Heart right ventricle (tissue), 16 donors: ENCODE measurements at regions not wholly inside any gene's neighbourhood (a gene's known extent, or its start where the extent isn't known, plus 50 kb on each side); places are given as distances from the start of the nearest gene placed in this dataset.

Source experiments
- ATAC-seq, 8 donors: fragments of 200-7000 bp; cut with Tn5 transposase; one replicate each; pipeline ENCODE4 v1.9.1; 2020; ENCODE audit warnings: mild to moderate bottlenecking in 8 of 8, moderate library complexity in 8 of 8, moderate number of reproducible peaks in 1 of 8
- DNase-seq, 2 donors: peaks; one replicate each; pipeline ENCODE4 v3.0.0-alpha.2; 2020
- H3K27ac ChIP-seq, 10 donors: fragments of 200-600 bp; sonication (generic) in 2 of 10; one replicate each; pipeline versions ENCODE4 v1.5.0 to v1.8.0; 2020 to 2022; ENCODE audit warnings: mild to moderate bottlenecking in 3 of 10
- H3K27me3 ChIP-seq, 7 donors: fragments of 200-600 bp; one replicate each; pipeline ENCODE4 v1.8.0; 2021 to 2022; ENCODE audit warnings: mild to moderate bottlenecking in 2 of 7
- H3K36me3 ChIP-seq, 9 donors: fragments of 200-600 bp; sonication (generic) in 1 of 9; one replicate each; pipeline versions ENCODE4 v1.5.0 to v1.8.0; 2020 to 2022; ENCODE audit warnings: mild to moderate bottlenecking in 2 of 9
- H3K4me1 ChIP-seq, 9 donors: fragments of 200-600 bp; sonication (generic) in 1 of 9; one replicate each; pipeline versions ENCODE4 v1.5.0 to v1.8.0; 2020 to 2022; ENCODE audit warnings: mild to moderate bottlenecking in 4 of 9
- H3K4me3 ChIP-seq, 10 donors: fragments of 200-600 bp; sonication (generic) in 2 of 10; one replicate each; pipeline versions ENCODE4 v1.5.0 to v1.8.0; 2020 to 2022; ENCODE audit warnings: mild to moderate bottlenecking in 7 of 10, moderate library complexity in 2 of 10
- H3K9me3 ChIP-seq, 11 donors: fragments of 200-600 bp in 10 of 11; sonication (generic) in 2 of 11; one replicate each; pipeline versions ENCODE4 v1.5.0 to v1.8.0; 2013 to 2022; ENCODE audit warnings: mild to moderate bottlenecking in 2 of 11, control low read depth in 1 of 11, moderate library complexity in 1 of 11
- WGBS, 2 donors: extraction: QIAGEN DNeasy Blood & Tissue Kit; methylation state at CpG; one replicate each; pipeline ENCODE4 v1.1.7; 2013; ENCODE audit warnings: inconsistent platforms in 1 of 2; 5-methylcytosine and 5-hydroxymethylcytosine counted together
- intact Hi-C, 10 donors: fragments of 100-400 bp; cut with DNase I; formaldehyde crosslinking; loops; one replicate each; pipeline versions ENCODE4 v1.11.1 to v1.14.2; 2022
- TF ChIP-seq, protein P1 (sequence below), 9 donors: fragments of 200-600 bp; sonication (generic) in 2 of 9; IDR thresholded peaks; one replicate each; pipeline versions ENCODE4 v1.5.0 to v1.8.0; 2021 to 2022; ENCODE audit warnings: antibody characterized with exemption in 9 of 9, mild to moderate bottlenecking in 5 of 9, moderate library complexity in 1 of 9
- donor health status: Arrhythmogenic right ventricular cardiomyopathy.
- donor health status: ischemic (EF 13 %, LVEDD 7.1; RV severe dilation, severe dysfunction).
- donor health status: healthy with polysubstance abuse.
- donor health status: DM: no; HTN: yes; CAD: no.
- donor health status: DM: no; HTN: no; CAD: no.
- donor health status: ischemic (EF 25% LVEDD 6.9; RV normal size, moderate dysfunction).
- donor health status: ischemic (EF 25% LVEDD 5.7; RV mildly dilated, moderate dysfunction).
- donor health status: healthy.
- donor health status: DM: yes; HTN: yes; CAD: no.
- donor health status: Ischemic cardiomyopathy.
- donor health status: ischemic (EF 35%, LVEDD 5.7; RV mildly dilated, moderate dysfunction).
- donor health status: nonischemic (EF 11% LVEDD 7.7; RV severe dilation, severe dysfunction).
- donor health status: DM: yes; HTN: yes; CAD: no.
- donor health status: PGD.
- donor health status: ischemic (EF 29% LVEDD 5.4; RV normal size, mild dysfunction).
- donor health status: nonischemic (EF 23%, LVEDD 6.1; RV moderate dilation, normal function).

DNA sequence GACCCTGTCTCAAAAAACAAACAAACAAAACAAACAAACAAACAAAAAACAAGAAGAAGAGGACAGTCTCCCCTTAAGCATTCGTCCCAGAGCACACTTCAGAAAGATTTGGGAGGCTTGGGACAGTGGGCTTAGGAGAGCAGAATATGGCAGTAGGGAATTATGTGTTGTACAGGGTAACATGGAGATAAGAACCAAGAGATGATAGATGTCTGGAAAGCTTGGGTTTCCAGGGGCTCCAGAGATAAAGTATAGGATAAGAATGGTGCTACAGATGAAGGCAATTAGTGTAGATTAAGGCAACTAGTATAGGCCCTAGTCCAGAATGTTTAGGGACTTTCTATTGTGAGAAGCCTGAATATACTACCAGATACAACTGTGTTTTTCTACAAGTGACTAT, 934.9 kb upstream of the AUTS2 start:
- no peak for ATAC-seq
- 72 to 94% methylated on average over 1 of the region's 1 CpG for WGBS, 2 donors
- Histone ChIP-seq H3K9me3 (no peaks in the 10 kb centered on the region), H3K4me1 (no peaks in the 10 kb centered on the region), H3K27ac (no peak overlapping the region), H3K4me3 (no peak overlapping the region), H3K36me3 (no peaks in the 10 kb centered on the region), H3K27me3 (peaks cover 0 to 4% (median 0%) of the 10 kb centered on the region in 7 donors)
- TF ChIP-seq, protein P1, sequence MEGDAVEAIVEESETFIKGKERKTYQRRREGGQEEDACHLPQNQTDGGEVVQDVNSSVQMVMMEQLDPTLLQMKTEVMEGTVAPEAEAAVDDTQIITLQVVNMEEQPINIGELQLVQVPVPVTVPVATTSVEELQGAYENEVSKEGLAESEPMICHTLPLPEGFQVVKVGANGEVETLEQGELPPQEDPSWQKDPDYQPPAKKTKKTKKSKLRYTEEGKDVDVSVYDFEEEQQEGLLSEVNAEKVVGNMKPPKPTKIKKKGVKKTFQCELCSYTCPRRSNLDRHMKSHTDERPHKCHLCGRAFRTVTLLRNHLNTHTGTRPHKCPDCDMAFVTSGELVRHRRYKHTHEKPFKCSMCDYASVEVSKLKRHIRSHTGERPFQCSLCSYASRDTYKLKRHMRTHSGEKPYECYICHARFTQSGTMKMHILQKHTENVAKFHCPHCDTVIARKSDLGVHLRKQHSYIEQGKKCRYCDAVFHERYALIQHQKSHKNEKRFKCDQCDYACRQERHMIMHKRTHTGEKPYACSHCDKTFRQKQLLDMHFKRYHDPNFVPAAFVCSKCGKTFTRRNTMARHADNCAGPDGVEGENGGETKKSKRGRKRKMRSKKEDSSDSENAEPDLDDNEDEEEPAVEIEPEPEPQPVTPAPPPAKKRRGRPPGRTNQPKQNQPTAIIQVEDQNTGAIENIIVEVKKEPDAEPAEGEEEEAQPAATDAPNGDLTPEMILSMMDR (IDR thresholded peaks at IDR 0.05): no peak
- intact Hi-C loops: no loop called here
- no peak for DNase-seq

DNA sequence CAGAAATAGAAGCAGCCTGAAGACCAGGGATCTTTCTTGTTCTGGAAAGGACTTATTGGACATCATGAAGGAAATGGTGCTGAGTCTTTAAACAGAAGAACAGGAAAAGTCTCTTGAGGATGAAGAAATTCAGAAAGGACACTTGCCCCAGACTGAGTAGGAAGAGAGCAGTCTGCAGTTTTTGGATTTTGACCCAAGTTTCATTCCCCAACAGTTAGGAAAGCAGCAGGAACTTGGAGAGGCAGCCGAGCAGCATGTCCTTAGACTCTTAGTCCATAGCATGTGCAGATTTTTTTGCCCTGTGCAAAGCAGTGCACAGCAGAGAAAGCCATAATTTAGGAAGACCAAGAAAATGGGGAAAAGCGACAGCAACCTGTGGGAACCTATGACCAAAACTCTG, 927.2 kb upstream of the AUTS2 start:
- no peak for DNase-seq
- TF ChIP-seq, protein P1 (IDR thresholded peaks at IDR 0.05): no peak
- Histone ChIP-seq H3K4me3 (no peak overlapping the region), H3K4me1 (no peaks in the 10 kb centered on the region), H3K27ac (no peak overlapping the region), H3K27me3 (peaks cover 0 to 17% (median 3%) of the 10 kb centered on the region in 7 donors), H3K36me3 (no peaks in the 10 kb centered on the region), H3K9me3 (peaks cover 0 to 36% (median 2%) of the 10 kb centered on the region in 11 donors)
- peak in 2 of 8 donors; percentile 42 to 50 for ATAC-seq
- 84 to 85% methylated on average over 2 of the region's 2 CpGs for WGBS, 2 donors
- intact Hi-C loops: no loop called here

DNA sequence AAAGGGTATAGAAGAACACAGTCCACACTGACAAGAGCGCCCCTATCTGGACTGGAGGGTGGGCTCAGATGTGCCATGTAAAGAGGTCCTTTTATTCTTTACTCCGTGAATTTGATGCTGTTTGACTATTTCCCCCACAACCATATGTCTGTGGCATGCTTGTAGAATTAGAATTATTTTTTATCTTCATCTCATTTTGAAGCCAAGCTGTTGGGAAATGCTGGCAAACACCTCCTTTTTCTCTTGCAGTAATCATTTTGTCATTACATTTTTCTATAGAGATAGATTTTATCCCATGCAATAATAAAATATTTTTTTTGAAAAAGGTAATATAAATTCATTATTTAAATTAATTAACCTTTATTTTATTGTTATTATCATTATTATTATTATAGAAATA, 926.6 kb upstream of the AUTS2 start:
- peaks cover 0 to 36% (median 2%) of the 10 kb centered on the region in 11 donors for H3K9me3 ChIP-seq
- WGBS, 2 donors: 85 to 93% methylated on average over 2 of the region's 2 CpGs
- TF ChIP-seq, protein P1 (IDR thresholded peaks at IDR 0.05): no peak
- ATAC-seq (no peak), DNase-seq (no peak)
- H3K4me1 ChIP-seq: no peaks in the 10 kb centered on the region
- intact Hi-C loops: no loop called here
- H3K27me3 ChIP-seq: peaks cover 0 to 17% (median 3%) of the 10 kb centered on the region in 7 donors
- H3K36me3 ChIP-seq: no peaks in the 10 kb centered on the region
- H3K27ac ChIP-seq: no peak overlapping the region
- H3K4me3 ChIP-seq: no peak overlapping the region

DNA sequence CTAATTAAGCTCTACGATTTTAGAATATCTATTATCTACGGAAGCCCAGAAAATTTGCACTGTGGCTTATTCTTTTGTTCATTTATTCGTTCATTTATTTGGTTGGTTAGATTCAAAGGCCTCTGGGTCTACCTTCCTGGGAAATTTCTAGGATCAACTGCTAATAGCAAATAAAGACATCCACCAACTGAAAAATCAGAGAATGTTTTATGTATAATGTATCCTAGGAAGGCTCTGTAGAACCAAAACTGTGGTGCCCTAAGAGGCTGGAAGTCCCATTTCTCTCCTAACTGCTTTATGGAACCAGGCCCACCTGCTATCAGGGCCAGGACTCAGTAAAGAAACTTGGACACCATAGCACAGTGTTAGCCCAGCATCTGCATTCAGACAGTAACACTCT, 923.4 kb upstream of the AUTS2 start:
- H3K4me1 ChIP-seq: no peaks in the 10 kb centered on the region
- intact Hi-C loops: no loop called here
- 83 to 86% methylated on average over 3 of the region's 3 CpGs for WGBS, 2 donors
- ATAC-seq (no peak), DNase-seq (no peak)
- H3K36me3 ChIP-seq: no peaks in the 10 kb centered on the region
- H3K27ac ChIP-seq: no peak overlapping the region
- H3K9me3 ChIP-seq: peaks cover 0 to 32% (median 2%) of the 10 kb centered on the region in 11 donors
- TF ChIP-seq, protein P1 (IDR thresholded peaks at IDR 0.05): no peak
- H3K27me3 ChIP-seq: peaks cover 0 to 4% (median 0%) of the 10 kb centered on the region in 7 donors
- no peak overlapping the region for H3K4me3 ChIP-seq
